SK-N-SH treated with all-trans-retinoic acid at 6 μM for 48 hours (cell line): ENCODE measurements at regions not wholly inside any gene's neighbourhood (a gene's known extent, or its start where the extent isn't known, plus 50 kb on each side); places are given as distances from the start of the nearest gene placed in this dataset.

ENCODE experiments used
- ATAC-seq: fragments of 200-7000 bp; cut with Tn5 transposase; 3 replicates; pipeline ENCODE4 v1.9.1; 2020; ENCODE audit warnings: mild to moderate bottlenecking, moderate library complexity
- ARNTL ChIP-seq: fragments of 450-650 bp; formaldehyde crosslinking; IDR thresholded peaks from 2 replicates; pipeline ENCODE4 v1.5.0; 2020; ENCODE audit warnings: low read depth, mild to moderate bottlenecking, moderate library complexity, borderline replicate concordance
- BACH2 ChIP-seq: fragments of 250-450 bp; sonication (Bioruptor Pico); IDR thresholded peaks from 2 replicates; pipeline ENCODE4 v1.9.0; 2021; ENCODE audit warnings: mild to moderate bottlenecking, borderline replicate concordance
- CSDC2 ChIP-seq: fragments of 250-450 bp; sonication (Bioruptor Pico); IDR thresholded peaks from 2 replicates; pipeline ENCODE4 v1.5.0; 2020; ENCODE audit warnings: mild to moderate bottlenecking, moderate library complexity
- ESRRG ChIP-seq: fragments of 250-450 bp; sonication (Bioruptor Pico); IDR thresholded peaks from 2 replicates; pipeline ENCODE4 v1.6.1; 2021; ENCODE audit warnings: mild to moderate bottlenecking
- GLIS3 ChIP-seq: fragments of 250-450 bp; sonication (Bioruptor Pico); IDR thresholded peaks from 2 replicates; pipeline ENCODE4 v1.5.0; 2020; ENCODE audit warnings: mild to moderate bottlenecking, moderate library complexity
- ISL1 ChIP-seq: fragments of 250-450 bp; sonication (Bioruptor Pico); IDR thresholded peaks from 2 replicates; pipeline ENCODE4 v2.1.2; 2022; ENCODE audit warnings: mild to moderate bottlenecking, moderate library complexity
- OSR1 ChIP-seq: fragments of 250-450 bp; sonication (Bioruptor Pico); IDR thresholded peaks from 2 replicates; pipeline ENCODE4 v1.8.0; 2022; ENCODE audit warnings: moderate library complexity, mild to moderate bottlenecking, inconsistent platforms
- PPARA ChIP-seq: fragments of 250-450 bp; sonication (Bioruptor Pico); IDR thresholded peaks from 2 replicates; pipeline ENCODE4 v1.5.0; 2020; ENCODE audit warnings: mild to moderate bottlenecking, borderline replicate concordance
- RARB ChIP-seq: fragments of 250-450 bp; sonication (Bioruptor Pico); IDR thresholded peaks from 2 replicates; pipeline ENCODE4 v1.8.0; 2021; ENCODE audit warnings: mild to moderate bottlenecking, moderate library complexity
- TOX ChIP-seq: fragments of 250-450 bp; sonication (Bioruptor Pico); IDR thresholded peaks from 2 replicates; pipeline ENCODE4 v1.8.0; 2021; ENCODE audit warnings: mild to moderate bottlenecking, moderate library complexity, borderline replicate concordance
- ZC3H10 ChIP-seq: fragments of 250-450 bp; sonication (Bioruptor Pico); IDR thresholded peaks from 2 replicates; pipeline ENCODE4 v1.5.1; 2021; ENCODE audit warnings: mild to moderate bottlenecking, moderate library complexity
- ZFP3 ChIP-seq: fragments of 250-450 bp; sonication (Bioruptor Pico); IDR thresholded peaks from 2 replicates; pipeline ENCODE4 v1.5.0; 2020; ENCODE audit warnings: mild to moderate bottlenecking, moderate library complexity
- ZFP30 ChIP-seq: fragments of 450-650 bp; formaldehyde crosslinking; IDR thresholded peaks from 2 replicates; pipeline ENCODE4 v1.5.0; 2022; ENCODE audit warnings: mild to moderate bottlenecking, moderate library complexity
- ZNF565 ChIP-seq: fragments of 450-650 bp; formaldehyde crosslinking; conservative IDR thresholded peaks from 2 replicates; pipeline ENCODE4 v1.5.0; 2020; ENCODE audit warnings: low read depth, mild to moderate bottlenecking, moderate library complexity
- ZNF8 ChIP-seq: fragments of 450-650 bp; formaldehyde crosslinking; IDR thresholded peaks from 2 replicates; pipeline ENCODE4 v1.5.0; 2020; ENCODE audit warnings: mild to moderate bottlenecking, moderate library complexity
- TF ChIP-seq, protein P1 (sequence below): fragments of 250-450 bp; sonication (Bioruptor Pico); IDR thresholded peaks from 2 replicates; pipeline ENCODE4 v1.8.0; 2021; ENCODE audit warnings: low read depth, mild to moderate bottlenecking, moderate library complexity, borderline replicate concordance
- TF ChIP-seq, protein P2 (sequence below): fragments of 250-450 bp; sonication (Bioruptor Pico); IDR thresholded peaks from 2 replicates; pipeline ENCODE4 v1.8.0; 2020; ENCODE audit warnings: mild to moderate bottlenecking, moderate library complexity, borderline replicate concordance
- TF ChIP-seq, protein P3 (sequence below): fragments of 250-450 bp; sonication (Bioruptor Pico); IDR thresholded peaks from 2 replicates; pipeline ENCODE4 v1.5.1; 2021; ENCODE audit warnings: mild to moderate bottlenecking, moderate library complexity
- TF ChIP-seq, protein P4 (sequence below): fragments of 250-450 bp; sonication (Bioruptor Pico); IDR thresholded peaks from 2 replicates; pipeline ENCODE4 v1.5.1; 2020; ENCODE audit warnings: low read depth, mild to moderate bottlenecking, moderate library complexity

DNA sequence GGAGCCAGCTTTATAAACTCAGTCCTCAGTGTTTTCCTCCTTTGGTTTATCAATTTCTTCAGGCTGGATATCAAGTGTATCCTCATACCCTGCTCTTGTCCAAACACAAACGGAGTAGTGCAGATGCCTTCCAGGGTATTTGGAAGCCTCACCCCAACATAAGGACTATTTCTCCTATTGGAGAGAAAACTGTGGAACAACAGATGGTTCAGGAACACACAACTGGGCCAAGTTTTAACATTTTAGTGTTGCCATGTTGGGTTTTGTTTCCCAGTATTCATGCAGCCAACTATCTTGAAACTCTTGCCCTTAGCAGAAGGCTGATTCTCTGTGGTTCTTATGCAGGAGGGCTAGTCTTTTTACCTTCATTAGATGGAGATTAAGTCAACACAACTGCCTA is 398.1 kb downstream of the GABRB3 start:
- no peak for ATAC-seq
- TF ChIP-seq, protein P1, sequence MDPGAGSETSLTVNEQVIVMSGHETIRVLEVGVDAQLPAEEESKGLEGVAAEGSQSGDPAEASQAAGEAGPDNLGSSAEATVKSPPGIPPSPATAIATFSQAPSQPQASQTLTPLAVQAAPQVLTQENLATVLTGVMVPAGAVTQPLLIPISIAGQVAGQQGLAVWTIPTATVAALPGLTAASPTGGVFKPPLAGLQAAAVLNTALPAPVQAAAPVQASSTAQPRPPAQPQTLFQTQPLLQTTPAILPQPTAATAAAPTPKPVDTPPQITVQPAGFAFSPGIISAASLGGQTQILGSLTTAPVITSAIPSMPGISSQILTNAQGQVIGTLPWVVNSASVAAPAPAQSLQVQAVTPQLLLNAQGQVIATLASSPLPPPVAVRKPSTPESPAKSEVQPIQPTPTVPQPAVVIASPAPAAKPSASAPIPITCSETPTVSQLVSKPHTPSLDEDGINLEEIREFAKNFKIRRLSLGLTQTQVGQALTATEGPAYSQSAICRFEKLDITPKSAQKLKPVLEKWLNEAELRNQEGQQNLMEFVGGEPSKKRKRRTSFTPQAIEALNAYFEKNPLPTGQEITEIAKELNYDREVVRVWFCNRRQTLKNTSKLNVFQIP = no peak
- TF ChIP-seq, protein P2, sequence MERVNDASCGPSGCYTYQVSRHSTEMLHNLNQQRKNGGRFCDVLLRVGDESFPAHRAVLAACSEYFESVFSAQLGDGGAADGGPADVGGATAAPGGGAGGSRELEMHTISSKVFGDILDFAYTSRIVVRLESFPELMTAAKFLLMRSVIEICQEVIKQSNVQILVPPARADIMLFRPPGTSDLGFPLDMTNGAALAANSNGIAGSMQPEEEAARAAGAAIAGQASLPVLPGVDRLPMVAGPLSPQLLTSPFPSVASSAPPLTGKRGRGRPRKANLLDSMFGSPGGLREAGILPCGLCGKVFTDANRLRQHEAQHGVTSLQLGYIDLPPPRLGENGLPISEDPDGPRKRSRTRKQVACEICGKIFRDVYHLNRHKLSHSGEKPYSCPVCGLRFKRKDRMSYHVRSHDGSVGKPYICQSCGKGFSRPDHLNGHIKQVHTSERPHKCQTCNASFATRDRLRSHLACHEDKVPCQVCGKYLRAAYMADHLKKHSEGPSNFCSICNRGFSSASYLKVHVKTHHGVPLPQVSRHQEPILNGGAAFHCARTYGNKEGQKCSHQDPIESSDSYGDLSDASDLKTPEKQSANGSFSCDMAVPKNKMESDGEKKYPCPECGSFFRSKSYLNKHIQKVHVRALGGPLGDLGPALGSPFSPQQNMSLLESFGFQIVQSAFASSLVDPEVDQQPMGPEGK (CRISPR knock-in tag) = no peak
- TF ChIP-seq ZNF565 = no peak
- TF ChIP-seq ISL1 (CRISPR knock-in tag) = no peak
- TF ChIP-seq ARNTL = no peak
- TF ChIP-seq BACH2 (CRISPR knock-in tag) = no peak
- TF ChIP-seq, protein P3, sequence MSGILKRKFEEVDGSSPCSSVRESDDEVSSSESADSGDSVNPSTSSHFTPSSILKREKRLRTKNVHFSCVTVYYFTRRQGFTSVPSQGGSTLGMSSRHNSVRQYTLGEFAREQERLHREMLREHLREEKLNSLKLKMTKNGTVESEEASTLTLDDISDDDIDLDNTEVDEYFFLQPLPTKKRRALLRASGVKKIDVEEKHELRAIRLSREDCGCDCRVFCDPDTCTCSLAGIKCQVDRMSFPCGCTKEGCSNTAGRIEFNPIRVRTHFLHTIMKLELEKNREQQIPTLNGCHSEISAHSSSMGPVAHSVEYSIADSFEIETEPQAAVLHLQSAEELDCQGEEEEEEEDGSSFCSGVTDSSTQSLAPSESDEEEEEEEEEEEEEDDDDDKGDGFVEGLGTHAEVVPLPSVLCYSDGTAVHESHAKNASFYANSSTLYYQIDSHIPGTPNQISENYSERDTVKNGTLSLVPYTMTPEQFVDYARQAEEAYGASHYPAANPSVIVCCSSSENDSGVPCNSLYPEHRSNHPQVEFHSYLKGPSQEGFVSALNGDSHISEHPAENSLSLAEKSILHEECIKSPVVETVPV (CRISPR knock-in tag) = no peak
- no peak for TF ChIP-seq PPARA (CRISPR knock-in tag)
- TF ChIP-seq ZNF8 = no peak
- TF ChIP-seq RARB (CRISPR knock-in tag) = no peak
- no peak for TF ChIP-seq OSR1 (CRISPR knock-in tag)
- TF ChIP-seq TOX (CRISPR knock-in tag) = no peak
- TF ChIP-seq, protein P4, sequence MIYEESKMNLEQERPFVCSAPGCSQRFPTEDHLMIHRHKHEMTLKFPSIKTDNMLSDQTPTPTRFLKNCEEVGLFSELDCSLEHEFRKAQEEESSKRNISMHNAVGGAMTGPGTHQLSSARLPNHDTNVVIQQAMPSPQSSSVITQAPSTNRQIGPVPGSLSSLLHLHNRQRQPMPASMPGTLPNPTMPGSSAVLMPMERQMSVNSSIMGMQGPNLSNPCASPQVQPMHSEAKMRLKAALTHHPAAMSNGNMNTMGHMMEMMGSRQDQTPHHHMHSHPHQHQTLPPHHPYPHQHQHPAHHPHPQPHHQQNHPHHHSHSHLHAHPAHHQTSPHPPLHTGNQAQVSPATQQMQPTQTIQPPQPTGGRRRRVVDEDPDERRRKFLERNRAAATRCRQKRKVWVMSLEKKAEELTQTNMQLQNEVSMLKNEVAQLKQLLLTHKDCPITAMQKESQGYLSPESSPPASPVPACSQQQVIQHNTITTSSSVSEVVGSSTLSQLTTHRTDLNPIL (CRISPR knock-in tag) = no peak
- TF ChIP-seq ZFP3 (CRISPR knock-in tag) = no peak
- TF ChIP-seq CSDC2 (CRISPR knock-in tag) = no peak
- TF ChIP-seq ESRRG = no peak
- TF ChIP-seq ZC3H10 (CRISPR knock-in tag) = no peak
- TF ChIP-seq ZFP30 (CRISPR knock-in tag) = no peak

DNA sequence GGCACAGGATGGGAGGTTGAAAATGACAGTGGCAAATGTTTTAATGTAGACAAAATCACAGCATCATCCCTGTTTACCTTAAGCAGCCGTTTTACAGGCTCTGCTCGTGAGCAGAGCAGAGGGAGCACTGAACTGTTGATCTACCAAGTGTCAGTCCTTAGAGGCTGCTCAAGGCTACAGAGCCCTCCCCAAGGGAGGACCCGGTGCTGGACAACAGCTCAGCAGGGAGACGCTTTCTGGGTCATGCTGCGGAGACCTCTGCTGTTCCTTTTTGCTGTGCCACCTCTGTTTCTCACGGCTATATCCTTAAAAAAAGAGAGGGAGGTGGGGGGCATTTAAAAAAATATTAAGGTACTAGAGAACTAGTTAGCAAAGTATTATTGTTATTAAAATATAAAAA is 400.2 kb downstream of the GABRB3 start:
- TF ChIP-seq OSR1 (CRISPR knock-in tag) (no peak), ZFP3 (CRISPR knock-in tag) (no peak), CSDC2 (CRISPR knock-in tag) (no peak), TOX (CRISPR knock-in tag) (no peak), ARNTL (no peak), RARB (CRISPR knock-in tag) (no peak), BACH2 (CRISPR knock-in tag) (no peak), ZC3H10 (CRISPR knock-in tag) (no peak), ISL1 (CRISPR knock-in tag) (no peak), ZNF565 (no peak), ZNF8 (no peak), GLIS3 (CRISPR knock-in tag) (no peak), ZFP30 (CRISPR knock-in tag) (no peak), ESRRG (no peak)
- TF ChIP-seq, protein P2 (CRISPR knock-in tag) = no peak
- TF ChIP-seq, protein P1 = no peak
- TF ChIP-seq, protein P4 (CRISPR knock-in tag) = no peak
- TF ChIP-seq, all 23 proteins: peak for 0
- no peak for ATAC-seq
